ENCODE measurements at regions not wholly inside any gene's neighbourhood (a gene's known extent, or its start where the extent isn't known, plus 50 kb on each side); places are given as distances from the start of the nearest gene placed in this dataset.

DNA sequence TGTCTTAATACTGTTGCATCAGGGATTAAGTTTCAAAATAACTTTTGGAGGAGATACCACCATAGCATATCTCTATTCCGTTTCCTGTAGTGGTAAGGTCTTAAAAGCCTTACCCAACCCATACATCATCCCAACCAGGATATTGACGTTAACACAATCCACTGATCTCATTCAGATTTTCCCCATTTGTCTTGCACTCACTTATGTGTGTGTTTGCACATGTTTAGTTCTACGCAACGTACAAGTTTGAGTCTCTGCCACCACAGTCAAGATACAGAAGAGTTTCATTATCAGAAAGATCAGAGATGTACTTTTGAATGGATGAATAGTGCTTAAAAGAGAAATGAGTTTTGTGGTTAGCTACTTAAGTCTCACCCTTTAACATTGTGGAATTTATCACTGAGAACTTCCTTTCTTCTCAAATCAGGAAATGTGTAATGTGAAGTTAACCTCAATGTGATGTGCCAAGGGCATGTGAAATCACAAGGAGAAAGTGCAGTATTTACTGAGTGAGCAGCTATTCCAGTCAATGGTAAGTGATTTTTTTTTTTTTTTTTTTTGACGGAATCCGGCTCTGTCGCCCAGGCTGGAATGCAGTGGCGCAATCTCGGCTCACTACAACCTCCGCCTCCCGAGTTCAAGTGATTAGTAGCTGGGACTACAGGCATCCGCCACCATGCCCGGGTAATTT is 69.2 kb upstream of the EPHA4 start:
- CTCF ChIA-PET = no interaction called here
- Mint-ChIP-seq H3K36me3 (ENCODE audit: low read depth) (no peaks in the 10 kb centered on the region), H3K9me3 (ENCODE audit: insufficient read depth) (no peaks in the 10 kb centered on the region), H3K27me3 (ENCODE audit: low read depth) (no peaks in the 10 kb centered on the region), H3K4me3 (no peak overlapping the region), H3K4me1 (ENCODE audit: low read depth) (no peaks in the 10 kb centered on the region), H3K27ac (no peak overlapping the region)
- ATAC-seq = no peak
- DNase-seq = no peak
- POLR2A ChIA-PET = no interaction called here

DNA sequence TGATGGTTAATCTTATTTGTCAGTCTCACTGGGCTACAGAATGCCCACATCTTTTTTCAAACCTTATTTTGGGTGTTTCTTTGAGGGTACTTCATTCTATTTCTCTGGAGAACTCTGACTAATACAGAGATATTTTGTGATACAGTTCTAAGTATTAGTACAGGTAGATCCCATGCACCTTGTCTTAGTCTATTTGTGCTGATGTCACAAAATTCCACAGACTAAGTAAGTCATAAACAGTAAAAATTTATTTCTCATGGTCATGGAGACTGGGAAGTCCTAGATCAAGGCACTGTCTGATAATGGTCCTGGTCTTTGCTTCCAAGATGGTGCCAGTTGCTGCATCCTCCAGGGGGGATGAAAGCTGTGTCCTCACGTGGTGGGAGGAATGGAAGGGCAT is 68.6 kb upstream of the EPHA4 start:
- Mint-ChIP-seq H3K36me3 (ENCODE audit: low read depth) (no peaks in the 10 kb centered on the region), H3K9me3 (ENCODE audit: insufficient read depth) (no peaks in the 10 kb centered on the region), H3K4me3 (no peak overlapping the region), H3K4me1 (ENCODE audit: low read depth) (no peaks in the 10 kb centered on the region), H3K27me3 (ENCODE audit: low read depth) (no peaks in the 10 kb centered on the region), H3K27ac (no peak overlapping the region)
- DNase-seq (no peak), ATAC-seq (no peak)
- ChIA-PET POLR2A (no interaction called here), CTCF (no interaction called here)

DNA sequence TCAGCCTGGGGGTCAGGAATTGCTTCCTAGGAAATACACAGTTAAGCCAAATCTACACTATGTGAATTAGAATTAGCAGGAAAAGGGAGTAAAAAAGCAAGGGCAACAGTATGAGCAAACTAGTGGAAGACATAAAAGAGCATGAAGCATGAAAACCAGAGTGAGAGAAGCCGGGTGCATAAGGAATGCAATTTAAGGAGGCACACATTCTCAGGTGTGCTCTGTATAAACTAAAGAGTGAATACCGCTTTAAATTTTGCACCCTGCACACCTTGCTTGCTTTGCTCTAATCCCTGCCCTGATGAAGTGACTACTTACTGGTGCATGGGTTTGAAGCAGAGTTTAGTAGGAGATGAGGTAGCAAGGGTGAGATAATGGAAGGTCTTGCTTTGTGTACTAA is 65.7 kb upstream of the EPHA4 start:
- CTCF ChIA-PET = no interaction called here

DNA sequence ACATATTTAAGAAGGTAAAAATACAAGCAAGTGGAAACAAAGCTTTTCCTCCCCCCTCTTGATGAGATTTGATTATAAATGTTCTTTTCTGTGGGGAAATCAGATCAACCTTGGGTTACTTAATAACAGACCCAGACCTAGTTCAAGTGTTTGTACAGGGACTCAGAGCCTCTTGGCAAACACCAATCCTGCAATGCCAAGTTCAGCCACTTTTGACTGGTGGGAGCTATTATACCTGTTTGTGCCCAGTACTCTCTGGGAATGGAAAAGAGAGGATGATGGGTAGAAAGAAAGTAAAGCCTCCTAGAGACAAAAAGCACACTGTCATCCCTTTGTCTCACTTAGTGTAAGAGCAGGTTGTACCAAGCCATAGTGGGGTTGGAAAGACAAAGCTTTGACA is 63.8 kb upstream of the EPHA4 start:
- ChIA-PET CTCF (no interaction called here), POLR2A (no interaction called here)
- ATAC-seq (no peak), DNase-seq (no peak)
- no peaks in the 10 kb centered on the region for H3K9me3 Mint-ChIP-seq (ENCODE audit: insufficient read depth)
- no peaks in the 10 kb centered on the region for H3K4me1 Mint-ChIP-seq (ENCODE audit: low read depth)
- H3K27me3 Mint-ChIP-seq (ENCODE audit: low read depth) = no peaks in the 10 kb centered on the region
- H3K4me3 Mint-ChIP-seq = no peak overlapping the region
- no peaks in the 10 kb centered on the region for H3K36me3 Mint-ChIP-seq (ENCODE audit: low read depth)
- H3K27ac Mint-ChIP-seq = no peak overlapping the region

More for the DNA sequence above, 65.7 kb upstream of the EPHA4 start:
- Mint-ChIP-seq H3K27me3 (ENCODE audit: low read depth) (no peaks in the 10 kb centered on the region), H3K4me1 (ENCODE audit: low read depth) (no peaks in the 10 kb centered on the region), H3K36me3 (ENCODE audit: low read depth) (no peaks in the 10 kb centered on the region), H3K27ac (no peak overlapping the region), H3K9me3 (ENCODE audit: insufficient read depth) (no peaks in the 10 kb centered on the region), H3K4me3 (no peak overlapping the region)
- POLR2A ChIA-PET = no interaction called here
- ATAC-seq = no peak
- no peak for DNase-seq

DNA sequence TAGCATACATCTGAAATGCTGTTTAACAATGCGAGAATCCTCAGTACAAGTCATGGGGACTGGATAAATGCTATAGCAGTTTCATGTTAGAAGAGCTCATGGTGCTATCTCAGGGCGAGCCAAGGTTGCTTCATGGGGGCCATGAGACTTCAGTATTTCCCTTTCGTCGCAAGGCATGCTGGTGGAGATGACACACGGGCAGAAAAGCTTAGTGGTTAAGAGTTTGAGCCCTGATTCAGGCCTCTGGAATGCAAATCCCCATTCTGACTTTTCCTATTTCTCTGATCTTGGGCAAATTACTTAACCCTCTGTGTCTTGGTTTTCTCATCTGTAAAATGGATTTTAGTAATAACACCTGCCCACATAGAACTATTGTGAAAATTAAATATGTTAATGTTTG is 57.4 kb upstream of the EPHA4 start:
- Mint-ChIP-seq H3K36me3 (ENCODE audit: low read depth) (no peaks in the 10 kb centered on the region), H3K27me3 (ENCODE audit: low read depth) (no peaks in the 10 kb centered on the region), H3K9me3 (ENCODE audit: insufficient read depth) (no peaks in the 10 kb centered on the region), H3K4me1 (ENCODE audit: low read depth) (no peaks in the 10 kb centered on the region), H3K27ac (no peak overlapping the region), H3K4me3 (no peak overlapping the region)
- ChIA-PET POLR2A (no interaction called here), CTCF (no interaction called here)
- ATAC-seq (no peak), DNase-seq (no peak)

DNA sequence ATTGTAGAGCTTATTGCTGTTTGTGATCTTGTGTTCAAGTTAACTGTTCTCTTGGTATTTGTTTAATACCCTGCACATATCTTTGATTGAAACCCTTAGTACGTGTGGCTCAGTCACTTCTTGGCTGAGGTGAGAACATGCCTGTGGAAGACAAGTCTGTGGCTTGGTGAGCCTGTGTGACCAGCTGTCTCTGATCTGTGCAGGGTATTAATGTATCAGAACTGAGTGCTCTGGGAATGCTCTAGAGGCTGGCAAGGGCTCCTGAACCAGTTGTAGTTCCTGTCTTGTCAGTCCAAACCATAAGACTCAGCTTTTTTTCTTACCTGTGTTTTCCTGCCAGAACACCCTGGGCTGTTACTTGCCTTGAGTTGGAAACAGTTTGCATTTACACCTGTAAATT is 52.4 kb upstream of the EPHA4 start:
- Mint-ChIP-seq H3K27me3 (ENCODE audit: low read depth) (no peaks in the 10 kb centered on the region), H3K27ac (no peak overlapping the region), H3K4me1 (ENCODE audit: low read depth) (no peaks in the 10 kb centered on the region), H3K36me3 (ENCODE audit: low read depth) (no peaks in the 10 kb centered on the region), H3K9me3 (ENCODE audit: insufficient read depth) (no peaks in the 10 kb centered on the region), H3K4me3 (no peak overlapping the region)
- no peak for ATAC-seq
- ChIA-PET POLR2A (no interaction called here), CTCF (no interaction called here)
- no peak for DNase-seq

Measured in activated CD8-positive, alpha-beta T cell treated with anti-CD3 and anti-CD28 coated beads, Interleukin-2, amount 10 ng/mL, durations not matched to agents 7 days and 5 days (primary cell).